Heart left ventricle (tissue), 13 donors: ENCODE measurements at regions not wholly inside any gene's neighbourhood (a gene's known extent, or its start where the extent isn't known, plus 50 kb on each side); places are given as distances from the start of the nearest gene placed in this dataset.

ENCODE experiments used
- POLR2A ChIP-seq, 2 donors: fragments of 450-650 bp; IDR thresholded peaks; one replicate each; pipeline ENCODE4 v1.6.1; 2017; ENCODE audit warnings: antibody characterized with exemption in 2 of 2, mild to moderate bottlenecking in 2 of 2, moderate library complexity in 2 of 2
- TF ChIP-seq, protein P1 (sequence below), 12 donors: fragments of 200-600 bp; sonication (generic) in 4 of 12; IDR thresholded peaks; one replicate each; pipeline versions ENCODE4 v1.5.0 to v1.8.0; 2018 to 2022; ENCODE audit warnings: antibody characterized with exemption in 12 of 12, mild to moderate bottlenecking in 5 of 12
- donor health status: ischemic (EF 13 %, LVEDD 7.1; RV severe dilation, severe dysfunction).
- donor health status: DM: no; HTN: yes; CAD: no.
- donor health status: DM: no; HTN: no; CAD: no.
- donor health status: ischemic (EF 25% LVEDD 6.9; RV normal size, moderate dysfunction).
- donor health status: ischemic (EF 25% LVEDD 5.7; RV mildly dilated, moderate dysfunction).
- donor health status: ischemic (EF 35%, LVEDD 5.7; RV mildly dilated, moderate dysfunction).
- donor health status: nonischemic (EF 11% LVEDD 7.7; RV severe dilation, severe dysfunction).
- donor health status: DM: yes; HTN: yes; CAD: no.
- donor health status: PGD.
- donor health status: ischemic (EF 29% LVEDD 5.4; RV normal size, mild dysfunction).
- donor health status: nonischemic (EF 23%, LVEDD 6.1; RV moderate dilation, normal function).

GRCh38 chr12:116629480-116629879 is 70.3 kb downstream of the MAP1LC3B2 start:
- TF ChIP-seq, protein P1, sequence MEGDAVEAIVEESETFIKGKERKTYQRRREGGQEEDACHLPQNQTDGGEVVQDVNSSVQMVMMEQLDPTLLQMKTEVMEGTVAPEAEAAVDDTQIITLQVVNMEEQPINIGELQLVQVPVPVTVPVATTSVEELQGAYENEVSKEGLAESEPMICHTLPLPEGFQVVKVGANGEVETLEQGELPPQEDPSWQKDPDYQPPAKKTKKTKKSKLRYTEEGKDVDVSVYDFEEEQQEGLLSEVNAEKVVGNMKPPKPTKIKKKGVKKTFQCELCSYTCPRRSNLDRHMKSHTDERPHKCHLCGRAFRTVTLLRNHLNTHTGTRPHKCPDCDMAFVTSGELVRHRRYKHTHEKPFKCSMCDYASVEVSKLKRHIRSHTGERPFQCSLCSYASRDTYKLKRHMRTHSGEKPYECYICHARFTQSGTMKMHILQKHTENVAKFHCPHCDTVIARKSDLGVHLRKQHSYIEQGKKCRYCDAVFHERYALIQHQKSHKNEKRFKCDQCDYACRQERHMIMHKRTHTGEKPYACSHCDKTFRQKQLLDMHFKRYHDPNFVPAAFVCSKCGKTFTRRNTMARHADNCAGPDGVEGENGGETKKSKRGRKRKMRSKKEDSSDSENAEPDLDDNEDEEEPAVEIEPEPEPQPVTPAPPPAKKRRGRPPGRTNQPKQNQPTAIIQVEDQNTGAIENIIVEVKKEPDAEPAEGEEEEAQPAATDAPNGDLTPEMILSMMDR (IDR thresholded peaks at IDR 0.05) = no peak
- TF ChIP-seq POLR2A (IDR thresholded peaks at IDR 0.05) = no peak
